NT2/D1 (cell line): ENCODE measurements at regions not wholly inside any gene's neighbourhood (a gene's known extent, or its start where the extent isn't known, plus 50 kb on each side); places are given as distances from the start of the nearest gene placed in this dataset.

ENCODE experiments used
- DNase-seq: peaks from one replicate; pipeline ENCODE4 v3.0.0-alpha.2; 2011; ENCODE audit warnings: low read depth, low spot score
- H3K27me3 ChIP-seq: 2 replicates; pipeline ENCODE4 v1.6.0; 2011; ENCODE audit warnings: mild to moderate bottlenecking; ENCODE audit not compliant: insufficient read length, insufficient read depth
- H3K36me3 ChIP-seq: 2 replicates; pipeline ENCODE4 v1.6.1; 2011; ENCODE audit warnings: mild to moderate bottlenecking, low read length, mixed read lengths; ENCODE audit not compliant: insufficient read depth, insufficient read length
- H3K4me1 ChIP-seq: 2 replicates; pipeline ENCODE4 v1.5.1; 2011; ENCODE audit not compliant: insufficient read depth, insufficient read length
- H3K4me3 ChIP-seq: 2 replicates; pipeline ENCODE4 v1.5.1; 2011; ENCODE audit warnings: low read depth; ENCODE audit not compliant: insufficient read length
- H3K9ac ChIP-seq: 2 replicates; pipeline ENCODE4 v1.6.0; 2011; ENCODE audit warnings: low read depth; ENCODE audit not compliant: insufficient read length
- H3K9me3 ChIP-seq: 2 replicates; pipeline ENCODE4 v1.5.1; 2011; ENCODE audit warnings: mild to moderate bottlenecking, low read length; ENCODE audit not compliant: insufficient read depth
- SUZ12 ChIP-seq: IDR thresholded peaks from 2 replicates; pipeline ENCODE4 v1.6.1; 2011; ENCODE audit not compliant: insufficient read length, insufficient read depth; ENCODE audit errors: extremely low read depth
- YY1 ChIP-seq: IDR thresholded peaks from 2 replicates; pipeline ENCODE4 v1.6.1; 2011; ENCODE audit not compliant: insufficient read length, insufficient read depth
- ZNF274 ChIP-seq: IDR thresholded peaks from 2 replicates; pipeline ENCODE4 v1.6.1; 2011; ENCODE audit warnings: mild to moderate bottlenecking, low read depth, low read length

- Histone ChIP-seq H3K9ac (no peak overlapping the region), H3K4me3 (no peak overlapping the region), H3K4me1 (peaks cover 2% of the 10 kb centered on the region), H3K9me3 (no peaks in the 10 kb centered on the region), H3K36me3 (no peaks in the 10 kb centered on the region), H3K27me3 (no peaks in the 10 kb centered on the region)
- TF ChIP-seq SUZ12: no peak
- no peak for DNase-seq
Measured at GRCh38 chr6:121857551-121857950, 422.1 kb downstream of the GJA1 start.

DNA sequence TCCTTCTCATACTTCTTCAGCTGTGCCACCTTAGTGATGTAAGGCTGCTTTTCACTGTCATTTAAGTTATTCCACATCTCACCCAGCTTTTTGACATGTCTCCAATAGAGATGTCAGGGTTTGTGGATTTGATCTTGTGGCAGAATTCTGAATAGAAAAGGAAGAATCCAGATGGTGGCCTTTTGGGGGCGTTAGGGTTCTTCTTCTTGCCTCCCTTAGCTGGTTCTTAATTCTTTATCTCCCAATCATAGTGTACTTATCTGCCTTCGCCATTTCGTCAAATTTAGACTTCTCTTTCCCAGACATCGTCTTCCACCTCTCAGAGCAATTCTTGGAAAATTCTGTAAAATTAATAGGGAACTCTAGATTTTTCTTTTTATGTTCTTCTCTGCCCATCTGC, 422.9 kb downstream of the GJA1 start:
- Histone ChIP-seq H3K4me1 (peaks cover 2% of the 10 kb centered on the region), H3K27me3 (no peaks in the 10 kb centered on the region), H3K9me3 (no peaks in the 10 kb centered on the region), H3K4me3 (no peak overlapping the region), H3K9ac (no peak overlapping the region), H3K36me3 (no peaks in the 10 kb centered on the region)
- TF ChIP-seq YY1 (no peak), SUZ12 (no peak), ZNF274 (no peak)
- DNase-seq: no peak

GRCh38 chr6:121858986-121859385, 423.5 kb downstream of the GJA1 start:
- no peak for DNase-seq
- H3K36me3 ChIP-seq: no peaks in the 10 kb centered on the region
- H3K27me3 ChIP-seq: no peaks in the 10 kb centered on the region
- no peak overlapping the region for H3K4me3 ChIP-seq
- TF ChIP-seq SUZ12: no peak
- TF ChIP-seq ZNF274: no peak
- TF ChIP-seq YY1: no peak
- H3K4me1 ChIP-seq: peaks cover 2% of the 10 kb centered on the region
- H3K9me3 ChIP-seq: no peaks in the 10 kb centered on the region
- H3K9ac ChIP-seq: no peak overlapping the region

GRCh38 chr6:121865811-121866210, 430.4 kb downstream of the GJA1 start:
- H3K4me3 ChIP-seq: no peak overlapping the region
- DNase-seq: no peak
- TF ChIP-seq YY1: no peak
- TF ChIP-seq SUZ12: no peak
- no peak for TF ChIP-seq ZNF274

GRCh38 chr6:121867095-121867494, 431.6 kb downstream of the GJA1 start:
- DNase-seq: no peak
- TF ChIP-seq YY1: no peak
- no peak for TF ChIP-seq ZNF274
- no peak for TF ChIP-seq SUZ12
- Histone ChIP-seq H3K9ac (no peak overlapping the region), H3K4me3 (no peak overlapping the region), H3K36me3 (no peaks in the 10 kb centered on the region), H3K4me1 (no peaks in the 10 kb centered on the region), H3K27me3 (no peaks in the 10 kb centered on the region), H3K9me3 (peaks cover 3% of the 10 kb centered on the region; the same call in 1 of the 2 replicates)

More at GRCh38 chr6:121865811-121866210, 430.4 kb downstream of the GJA1 start:
- Histone ChIP-seq H3K27me3 (no peaks in the 10 kb centered on the region), H3K36me3 (no peaks in the 10 kb centered on the region), H3K9ac (no peak overlapping the region), H3K4me1 (no peaks in the 10 kb centered on the region), H3K9me3 (no peaks in the 10 kb centered on the region)

- H3K4me1 ChIP-seq: no peaks in the 10 kb centered on the region
- TF ChIP-seq YY1: no peak
- TF ChIP-seq ZNF274: no peak
- no peak for TF ChIP-seq SUZ12
- H3K27me3 ChIP-seq: no peaks in the 10 kb centered on the region
- no peaks in the 10 kb centered on the region for H3K36me3 ChIP-seq
- no peak overlapping the region for H3K9ac ChIP-seq
- peaks cover 9% of the 10 kb centered on the region; the same call in 1 of the 2 replicates for H3K9me3 ChIP-seq
- H3K4me3 ChIP-seq: no peak overlapping the region
- no peak for DNase-seq
Measured at GRCh38 chr6:121868206-121868605, 432.8 kb downstream of the GJA1 start.

DNA sequence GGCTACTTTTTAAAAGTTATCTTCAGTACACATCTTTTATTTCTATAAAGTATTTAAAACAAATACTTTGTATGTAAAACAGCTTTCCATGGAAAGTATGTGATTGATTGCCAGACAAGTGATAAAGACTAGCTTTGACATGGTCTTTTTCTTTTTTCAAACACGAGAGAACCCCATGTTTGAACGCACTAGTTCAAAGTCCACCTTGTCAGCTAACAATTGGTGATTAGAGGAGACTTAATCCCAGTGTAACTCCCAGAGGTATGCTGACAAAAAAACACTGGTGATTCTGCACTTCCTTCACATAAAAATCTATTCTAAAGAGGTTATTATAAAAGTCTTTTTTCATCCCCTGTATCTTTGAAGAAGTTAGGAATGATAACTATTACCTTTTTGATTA, 438.1 kb downstream of the GJA1 start:
- TF ChIP-seq ZNF274 (no peak), YY1 (no peak), SUZ12 (no peak)
- Histone ChIP-seq H3K9ac (no peak overlapping the region), H3K27me3 (no peaks in the 10 kb centered on the region), H3K36me3 (no peaks in the 10 kb centered on the region), H3K4me1 (no peaks in the 10 kb centered on the region), H3K9me3 (peaks cover 9% of the 10 kb centered on the region; the same call in 1 of the 2 replicates), H3K4me3 (no peak overlapping the region)
- no peak for DNase-seq

DNA sequence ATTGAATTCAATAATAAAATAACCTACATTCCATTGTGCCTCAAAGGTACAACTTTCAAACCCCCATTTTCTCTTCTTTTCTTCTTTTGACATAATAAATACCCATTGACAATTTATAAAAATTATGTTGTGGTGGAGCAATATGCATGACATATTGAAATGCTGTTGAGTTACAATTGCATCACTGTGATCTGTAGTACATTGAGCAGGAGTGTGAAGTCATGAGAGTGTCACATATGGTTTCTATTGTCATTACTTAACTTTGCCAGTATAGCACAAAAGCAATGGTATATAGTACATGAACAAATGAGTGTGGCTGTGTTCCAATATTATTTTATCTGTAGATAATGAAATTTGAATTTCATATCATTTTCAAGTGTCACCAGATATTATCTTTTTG, 441.3 kb downstream of the GJA1 start:
- TF ChIP-seq ZNF274 (no peak), SUZ12 (no peak), YY1 (no peak)
- no peaks in the 10 kb centered on the region for H3K4me1 ChIP-seq
- peaks cover 9% of the 10 kb centered on the region; the same call in 1 of the 2 replicates for H3K9me3 ChIP-seq
- no peaks in the 10 kb centered on the region for H3K27me3 ChIP-seq
- H3K4me3 ChIP-seq: no peak overlapping the region
- no peaks in the 10 kb centered on the region for H3K36me3 ChIP-seq
- no peak for DNase-seq
- H3K9ac ChIP-seq: no peak overlapping the region
